HL-60 (cell line): ENCODE measurements at regions not wholly inside any gene's neighbourhood (a gene's known extent, or its start where the extent isn't known, plus 50 kb on each side); places are given as distances from the start of the nearest gene placed in this dataset.

Source experiments
- CTCF ChIP-seq: IDR thresholded peaks from one replicate; pipeline ENCODE4 v1.5.1; 2011; ENCODE audit warnings: low read length, control low read depth, inconsistent platforms; ENCODE audit not compliant: insufficient read depth
- GABPA ChIP-seq: IDR thresholded peaks from 2 replicates; pipeline ENCODE4 v1.6.1; 2012; ENCODE audit warnings: low read depth
- POLR2AphosphoS5 ChIP-seq: IDR thresholded peaks from 2 replicates; pipeline ENCODE4 v1.6.1; 2012; ENCODE audit warnings: low read depth
- REST ChIP-seq: IDR thresholded peaks from 2 replicates; pipeline ENCODE4 v1.6.1; 2012; ENCODE audit warnings: low read depth; ENCODE audit not compliant: insufficient replicate concordance
- SPI1 ChIP-seq: IDR thresholded peaks from 2 replicates; pipeline ENCODE4 v1.6.1; 2012; ENCODE audit warnings: low read depth, mild to moderate bottlenecking, borderline replicate concordance

GRCh38 chr5:2803751-2804150 lies 52.3 kb upstream of the IRX2 start:
- no peak for TF ChIP-seq CTCF
- TF ChIP-seq POLR2AphosphoS5, result no peak
- no peak for TF ChIP-seq REST
- TF ChIP-seq GABPA, result no peak
- TF ChIP-seq SPI1, result no peak
